D721Med (cell line): ENCODE measurements at regions not wholly inside any gene's neighbourhood (a gene's known extent, or its start where the extent isn't known, plus 50 kb on each side); places are given as distances from the start of the nearest gene placed in this dataset.
"Not testable (repeated sequence)": the region's sequence is repeated elsewhere in the genome, so short reads cannot be mapped to it uniquely, and the experiment has no call there.

Experiments used
- DNase-seq: peaks from one replicate; pipeline ENCODE4 v3.0.0; 2011; ENCODE audit warnings: low spot score; ENCODE audit not compliant: insufficient read length
- FAIRE-seq: peaks from 2 replicates; lab custom pipeline; 2011; peaks lifted over from hg19 to GRCh38; lab: Jason Lieb, UNC
- CTCF ChIP-seq: IDR thresholded peaks from 2 replicates; pipeline ENCODE4 v1.5.1; 2012; ENCODE audit warnings: mild to moderate bottlenecking, control low read depth; ENCODE audit not compliant: insufficient read depth; ENCODE audit errors: missing control alignments

- FAIRE-seq, result no peak
- TF ChIP-seq CTCF, result no peak
- DNase-seq, result no peak
These were observed 217.7 kb upstream of the IRF2BP2 start for GRCh38 chr1:234827656-234828055.

- TF ChIP-seq CTCF, result no peak
- DNase-seq, result no peak
- no peak for FAIRE-seq
These were observed 217.2 kb upstream of the IRF2BP2 start for GRCh38 chr1:234827181-234827580.

GRCh38 chr1:234826352-234826751, 216.4 kb upstream of the IRF2BP2 start:
- FAIRE-seq, result no peak
- no peak for DNase-seq
- no peak for TF ChIP-seq CTCF

GRCh38 chr1:234825498-234826165, 215.7 kb upstream of the IRF2BP2 start:
- no peak for FAIRE-seq

GRCh38 chr1:234824836-234825235, 214.9 kb upstream of the IRF2BP2 start:
- not testable (repeated sequence) for DNase-seq, FAIRE-seq

More at GRCh38 chr1:234825498-234826165, 215.7 kb upstream of the IRF2BP2 start:
- TF ChIP-seq CTCF, result no peak
- no peak for DNase-seq

- no peak for TF ChIP-seq CTCF
- DNase-seq (no peak), FAIRE-seq (no peak)
These were observed 213.5 kb upstream of the IRF2BP2 start for GRCh38 chr1:234823191-234824176.

- no peak for FAIRE-seq
- DNase-seq, result no peak
- TF ChIP-seq CTCF, result no peak
These were observed 211.9 kb upstream of the IRF2BP2 start for GRCh38 chr1:234821840-234822239.
